ENCODE measurements at regions not wholly inside any gene's neighbourhood (a gene's known extent, or its start where the extent isn't known, plus 50 kb on each side); places are given as distances from the start of the nearest gene placed in this dataset.

DNA sequence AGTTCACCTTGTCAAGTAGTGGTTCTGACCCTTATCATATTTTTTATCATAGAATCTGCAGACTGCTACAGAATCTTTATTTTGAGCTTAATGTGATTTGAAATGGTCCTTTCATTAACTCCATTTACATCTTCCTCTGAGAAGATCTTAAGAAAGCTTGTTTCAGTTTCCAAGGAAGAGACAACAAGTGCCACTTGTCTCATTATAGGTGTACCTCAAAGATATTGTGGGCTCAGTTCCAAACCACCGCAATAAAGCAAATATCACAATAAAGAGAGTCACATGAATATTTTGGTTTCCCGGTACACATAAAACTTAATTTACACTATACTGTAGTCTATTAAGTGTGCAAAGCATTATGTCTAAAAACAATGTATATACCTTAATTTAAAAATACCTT lies 66.4 kb upstream of the ATXN1 start:
- no peaks in the 10 kb centered on the region for H3K36me3 Mint-ChIP-seq (ENCODE audit: low read depth)
- H3K9me3 Mint-ChIP-seq: no peaks in the 10 kb centered on the region
- Histone ChIP-seq H4K20me1 (replicated peaks; ENCODE audit: insufficient read depth) (no peaks in the 10 kb centered on the region), H3K4me2 (no peak overlapping the region), H3K9me2 (ENCODE audit: insufficient read depth) (0 out of 2 replicates have a peak, but pooled peaks cover 3% of the 10 kb centered on the region), H2AFZ (no peak overlapping the region), H3K79me2 (replicated peaks; ENCODE audit: insufficient read depth) (no peaks in the 10 kb centered on the region), H3K36me3 (ENCODE audit: insufficient read depth) (no peaks in the 10 kb centered on the region), H3K27me3 (ENCODE audit: insufficient read depth) (no peaks in the 10 kb centered on the region), H3K4me1 (ENCODE audit: insufficient read depth) (no peaks in the 10 kb centered on the region; the same call in 1 of the 2 replicates), H3K4me3 (no peak overlapping the region), H3K27ac (ENCODE audit: low read depth) (no peak overlapping the region), H3F3A (replicated peaks; ENCODE audit: low read depth) (no peaks in the 10 kb centered on the region)
- H3K4me3 Mint-ChIP-seq: no peak overlapping the region
- H3K27me3 Mint-ChIP-seq (ENCODE audit: insufficient read depth, low read depth, poor library complexity): no peaks in the 10 kb centered on the region
- no peak overlapping the region for H3K27ac Mint-ChIP-seq
- TF ChIP-seq POLR2AphosphoS5 (IDR thresholded peaks at IDR 0.05; ENCODE audit: low read depth): no peak
- TF ChIP-seq NANOG (IDR thresholded peaks at IDR 0.05; ENCODE audit: borderline replicate concordance): no peak
- TF ChIP-seq, protein P1, sequence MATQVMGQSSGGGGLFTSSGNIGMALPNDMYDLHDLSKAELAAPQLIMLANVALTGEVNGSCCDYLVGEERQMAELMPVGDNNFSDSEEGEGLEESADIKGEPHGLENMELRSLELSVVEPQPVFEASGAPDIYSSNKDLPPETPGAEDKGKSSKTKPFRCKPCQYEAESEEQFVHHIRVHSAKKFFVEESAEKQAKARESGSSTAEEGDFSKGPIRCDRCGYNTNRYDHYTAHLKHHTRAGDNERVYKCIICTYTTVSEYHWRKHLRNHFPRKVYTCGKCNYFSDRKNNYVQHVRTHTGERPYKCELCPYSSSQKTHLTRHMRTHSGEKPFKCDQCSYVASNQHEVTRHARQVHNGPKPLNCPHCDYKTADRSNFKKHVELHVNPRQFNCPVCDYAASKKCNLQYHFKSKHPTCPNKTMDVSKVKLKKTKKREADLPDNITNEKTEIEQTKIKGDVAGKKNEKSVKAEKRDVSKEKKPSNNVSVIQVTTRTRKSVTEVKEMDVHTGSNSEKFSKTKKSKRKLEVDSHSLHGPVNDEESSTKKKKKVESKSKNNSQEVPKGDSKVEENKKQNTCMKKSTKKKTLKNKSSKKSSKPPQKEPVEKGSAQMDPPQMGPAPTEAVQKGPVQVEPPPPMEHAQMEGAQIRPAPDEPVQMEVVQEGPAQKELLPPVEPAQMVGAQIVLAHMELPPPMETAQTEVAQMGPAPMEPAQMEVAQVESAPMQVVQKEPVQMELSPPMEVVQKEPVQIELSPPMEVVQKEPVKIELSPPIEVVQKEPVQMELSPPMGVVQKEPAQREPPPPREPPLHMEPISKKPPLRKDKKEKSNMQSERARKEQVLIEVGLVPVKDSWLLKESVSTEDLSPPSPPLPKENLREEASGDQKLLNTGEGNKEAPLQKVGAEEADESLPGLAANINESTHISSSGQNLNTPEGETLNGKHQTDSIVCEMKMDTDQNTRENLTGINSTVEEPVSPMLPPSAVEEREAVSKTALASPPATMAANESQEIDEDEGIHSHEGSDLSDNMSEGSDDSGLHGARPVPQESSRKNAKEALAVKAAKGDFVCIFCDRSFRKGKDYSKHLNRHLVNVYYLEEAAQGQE (IDR thresholded peaks at IDR 0.05; ENCODE audit: unreplicated experiment): no peak
- no peak for TF ChIP-seq CREB1 (CRISPR knock-in tag; IDR thresholded peaks at IDR 0.05; ENCODE audit: low read depth)
- TF ChIP-seq EZH2 (IDR thresholded peaks at IDR 0.05; ENCODE audit: low read depth, unreplicated experiment): no peak
- TF ChIP-seq EZH2phosphoT487 (IDR thresholded peaks at IDR 0.05; ENCODE audit: unreplicated experiment): no peak
- TF ChIP-seq ZNF114 (CRISPR knock-in tag; IDR thresholded peaks at IDR 0.05): no peak
- TF ChIP-seq STAT1 (IDR thresholded peaks at IDR 0.05; ENCODE audit: unreplicated experiment): no peak
- TF ChIP-seq, protein P2, sequence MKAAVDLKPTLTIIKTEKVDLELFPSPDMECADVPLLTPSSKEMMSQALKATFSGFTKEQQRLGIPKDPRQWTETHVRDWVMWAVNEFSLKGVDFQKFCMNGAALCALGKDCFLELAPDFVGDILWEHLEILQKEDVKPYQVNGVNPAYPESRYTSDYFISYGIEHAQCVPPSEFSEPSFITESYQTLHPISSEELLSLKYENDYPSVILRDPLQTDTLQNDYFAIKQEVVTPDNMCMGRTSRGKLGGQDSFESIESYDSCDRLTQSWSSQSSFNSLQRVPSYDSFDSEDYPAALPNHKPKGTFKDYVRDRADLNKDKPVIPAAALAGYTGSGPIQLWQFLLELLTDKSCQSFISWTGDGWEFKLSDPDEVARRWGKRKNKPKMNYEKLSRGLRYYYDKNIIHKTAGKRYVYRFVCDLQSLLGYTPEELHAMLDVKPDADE (IDR thresholded peaks at IDR 0.05): no peak
- no peak for TF ChIP-seq ZNF331 (CRISPR knock-in tag; IDR thresholded peaks at IDR 0.05; ENCODE audit: low read depth)
- TF ChIP-seq JUNB (IDR thresholded peaks at IDR 0.05; ENCODE audit: unreplicated experiment): no peak
- TF ChIP-seq, protein P3, sequence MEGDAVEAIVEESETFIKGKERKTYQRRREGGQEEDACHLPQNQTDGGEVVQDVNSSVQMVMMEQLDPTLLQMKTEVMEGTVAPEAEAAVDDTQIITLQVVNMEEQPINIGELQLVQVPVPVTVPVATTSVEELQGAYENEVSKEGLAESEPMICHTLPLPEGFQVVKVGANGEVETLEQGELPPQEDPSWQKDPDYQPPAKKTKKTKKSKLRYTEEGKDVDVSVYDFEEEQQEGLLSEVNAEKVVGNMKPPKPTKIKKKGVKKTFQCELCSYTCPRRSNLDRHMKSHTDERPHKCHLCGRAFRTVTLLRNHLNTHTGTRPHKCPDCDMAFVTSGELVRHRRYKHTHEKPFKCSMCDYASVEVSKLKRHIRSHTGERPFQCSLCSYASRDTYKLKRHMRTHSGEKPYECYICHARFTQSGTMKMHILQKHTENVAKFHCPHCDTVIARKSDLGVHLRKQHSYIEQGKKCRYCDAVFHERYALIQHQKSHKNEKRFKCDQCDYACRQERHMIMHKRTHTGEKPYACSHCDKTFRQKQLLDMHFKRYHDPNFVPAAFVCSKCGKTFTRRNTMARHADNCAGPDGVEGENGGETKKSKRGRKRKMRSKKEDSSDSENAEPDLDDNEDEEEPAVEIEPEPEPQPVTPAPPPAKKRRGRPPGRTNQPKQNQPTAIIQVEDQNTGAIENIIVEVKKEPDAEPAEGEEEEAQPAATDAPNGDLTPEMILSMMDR (conservative IDR thresholded peaks at IDR 0.05; ENCODE audit: low read depth in 2 of 2): no peak
- TF ChIP-seq, protein P4, sequence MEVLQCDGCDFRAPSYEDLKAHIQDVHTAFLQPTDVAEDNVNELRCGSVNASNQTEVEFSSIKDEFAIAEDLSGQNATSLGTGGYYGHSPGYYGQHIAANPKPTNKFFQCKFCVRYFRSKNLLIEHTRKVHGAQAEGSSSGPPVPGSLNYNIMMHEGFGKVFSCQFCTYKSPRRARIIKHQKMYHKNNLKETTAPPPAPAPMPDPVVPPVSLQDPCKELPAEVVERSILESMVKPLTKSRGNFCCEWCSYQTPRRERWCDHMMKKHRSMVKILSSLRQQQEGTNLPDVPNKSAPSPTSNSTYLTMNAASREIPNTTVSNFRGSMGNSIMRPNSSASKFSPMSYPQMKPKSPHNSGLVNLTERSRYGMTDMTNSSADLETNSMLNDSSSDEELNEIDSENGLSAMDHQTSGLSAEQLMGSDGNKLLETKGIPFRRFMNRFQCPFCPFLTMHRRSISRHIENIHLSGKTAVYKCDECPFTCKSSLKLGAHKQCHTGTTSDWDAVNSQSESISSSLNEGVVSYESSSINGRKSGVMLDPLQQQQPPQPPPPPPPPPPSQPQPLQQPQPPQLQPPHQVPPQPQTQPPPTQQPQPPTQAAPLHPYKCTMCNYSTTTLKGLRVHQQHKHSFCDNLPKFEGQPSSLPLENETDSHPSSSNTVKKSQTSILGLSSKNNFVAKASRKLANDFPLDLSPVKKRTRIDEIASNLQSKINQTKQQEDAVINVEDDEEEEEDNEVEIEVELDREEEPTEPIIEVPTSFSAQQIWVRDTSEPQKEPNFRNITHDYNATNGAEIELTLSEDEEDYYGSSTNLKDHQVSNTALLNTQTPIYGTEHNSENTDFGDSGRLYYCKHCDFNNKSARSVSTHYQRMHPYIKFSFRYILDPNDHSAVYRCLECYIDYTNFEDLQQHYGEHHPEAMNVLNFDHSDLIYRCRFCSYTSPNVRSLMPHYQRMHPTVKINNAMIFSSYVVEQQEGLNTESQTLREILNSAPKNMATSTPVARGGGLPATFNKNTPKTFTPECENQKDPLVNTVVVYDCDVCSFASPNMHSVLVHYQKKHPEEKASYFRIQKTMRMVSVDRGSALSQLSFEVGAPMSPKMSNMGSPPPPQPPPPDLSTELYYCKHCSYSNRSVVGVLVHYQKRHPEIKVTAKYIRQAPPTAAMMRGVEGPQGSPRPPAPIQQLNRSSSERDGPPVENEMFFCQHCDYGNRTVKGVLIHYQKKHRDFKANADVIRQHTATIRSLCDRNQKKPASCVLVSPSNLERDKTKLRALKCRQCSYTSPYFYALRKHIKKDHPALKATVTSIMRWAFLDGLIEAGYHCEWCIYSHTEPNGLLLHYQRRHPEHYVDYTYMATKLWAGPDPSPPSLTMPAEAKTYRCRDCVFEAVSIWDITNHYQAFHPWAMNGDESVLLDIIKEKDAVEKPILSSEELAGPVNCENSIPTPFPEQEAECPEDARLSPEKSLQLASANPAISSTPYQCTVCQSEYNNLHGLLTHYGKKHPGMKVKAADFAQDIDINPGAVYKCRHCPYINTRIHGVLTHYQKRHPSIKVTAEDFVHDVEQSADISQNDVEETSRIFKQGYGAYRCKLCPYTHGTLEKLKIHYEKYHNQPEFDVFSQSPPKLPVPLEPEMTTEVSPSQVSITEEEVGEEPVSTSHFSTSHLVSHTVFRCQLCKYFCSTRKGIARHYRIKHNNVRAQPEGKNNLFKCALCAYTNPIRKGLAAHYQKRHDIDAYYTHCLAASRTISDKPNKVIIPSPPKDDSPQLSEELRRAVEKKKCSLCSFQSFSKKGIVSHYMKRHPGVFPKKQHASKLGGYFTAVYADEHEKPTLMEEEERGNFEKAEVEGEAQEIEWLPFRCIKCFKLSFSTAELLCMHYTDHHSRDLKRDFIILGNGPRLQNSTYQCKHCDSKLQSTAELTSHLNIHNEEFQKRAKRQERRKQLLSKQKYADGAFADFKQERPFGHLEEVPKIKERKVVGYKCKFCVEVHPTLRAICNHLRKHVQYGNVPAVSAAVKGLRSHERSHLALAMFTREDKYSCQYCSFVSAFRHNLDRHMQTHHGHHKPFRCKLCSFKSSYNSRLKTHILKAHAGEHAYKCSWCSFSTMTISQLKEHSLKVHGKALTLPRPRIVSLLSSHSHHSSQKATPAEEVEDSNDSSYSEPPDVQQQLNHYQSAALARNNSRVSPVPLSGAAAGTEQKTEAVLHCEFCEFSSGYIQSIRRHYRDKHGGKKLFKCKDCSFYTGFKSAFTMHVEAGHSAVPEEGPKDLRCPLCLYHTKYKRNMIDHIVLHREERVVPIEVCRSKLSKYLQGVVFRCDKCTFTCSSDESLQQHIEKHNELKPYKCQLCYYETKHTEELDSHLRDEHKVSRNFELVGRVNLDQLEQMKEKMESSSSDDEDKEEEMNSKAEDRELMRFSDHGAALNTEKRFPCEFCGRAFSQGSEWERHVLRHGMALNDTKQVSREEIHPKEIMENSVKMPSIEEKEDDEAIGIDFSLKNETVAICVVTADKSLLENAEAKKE (CRISPR knock-in tag; IDR thresholded peaks at IDR 0.05): no peak
- DNase-seq (ENCODE audit: low spot score): no peak
- ATAC-seq: no peak
- peaks cover 11% of the 10 kb centered on the region; the same call in 2 of the 3 replicates for H3K4me1 Mint-ChIP-seq

Data from GM23338 (cell line).